ENCODE measurements at regions not wholly inside any gene's neighbourhood (a gene's known extent, or its start where the extent isn't known, plus 50 kb on each side); places are given as distances from the start of the nearest gene placed in this dataset.

- POLR2A ChIA-PET: no interaction called here
Measured at GRCh38 chr21:35873441-35873840, 186.9 kb downstream of the SETD4 start.

GRCh38 chr21:35871906-35872305 lies 188.4 kb downstream of the SETD4 start:
- Histone ChIP-seq H3K4me1 (ENCODE audit: insufficient read depth, low read length) (no peaks in the 10 kb centered on the region), H3K27ac (ENCODE audit: low read depth, low read length) (no peak overlapping the region), H3K36me3 (ENCODE audit: insufficient read depth, low read length) (no peaks in the 10 kb centered on the region), H3K9me3 (ENCODE audit: low read length) (no peaks in the 10 kb centered on the region), H3K27me3 (ENCODE audit: insufficient read depth, low read length, poor library complexity, severe bottlenecking) (no peaks in the 10 kb centered on the region), H3K4me3 (ENCODE audit: low read length) (no peak overlapping the region)
- Mint-ChIP-seq H3K4me3 (no peak overlapping the region), H3K4me1 (no peaks in the 10 kb centered on the region), H3K27ac (no peak overlapping the region), H3K9me3 (peaks cover 4 to 11% (median 5%) of the 10 kb centered on the region in 5 donors), H3K36me3 (no peaks in the 10 kb centered on the region), H3K27me3 (peaks cover 10 to 31% of the 10 kb centered on the region in 2 donors)
- DNase-seq: no peak
- POLR2A ChIA-PET: no interaction called here
- CTCF ChIA-PET: no interaction called here

More at GRCh38 chr21:35873441-35873840, 186.9 kb downstream of the SETD4 start:
- Histone ChIP-seq H3K27ac (ENCODE audit: low read depth, low read length) (no peak overlapping the region), H3K4me3 (ENCODE audit: low read length) (no peak overlapping the region), H3K4me1 (ENCODE audit: insufficient read depth, low read length) (no peaks in the 10 kb centered on the region), H3K9me3 (ENCODE audit: low read length) (no peaks in the 10 kb centered on the region), H3K27me3 (ENCODE audit: insufficient read depth, low read length, poor library complexity, severe bottlenecking) (no peaks in the 10 kb centered on the region), H3K36me3 (ENCODE audit: insufficient read depth, low read length) (no peaks in the 10 kb centered on the region)
- no peak for DNase-seq
- peaks cover 9 to 35% of the 10 kb centered on the region in 2 donors for H3K27me3 Mint-ChIP-seq
- no peaks in the 10 kb centered on the region for H3K4me1 Mint-ChIP-seq
- CTCF ChIA-PET: no interaction called here
- H3K36me3 Mint-ChIP-seq: no peaks in the 10 kb centered on the region
- no peak overlapping the region for H3K4me3 Mint-ChIP-seq
- H3K9me3 Mint-ChIP-seq: peaks cover 2 to 7% (median 3%) of the 10 kb centered on the region in 5 donors
- no peak overlapping the region for H3K27ac Mint-ChIP-seq

- no peak overlapping the region for H3K4me3 Mint-ChIP-seq
- no peaks in the 10 kb centered on the region for H3K36me3 ChIP-seq (ENCODE audit: insufficient read depth, low read length)
- H3K9me3 Mint-ChIP-seq: peaks cover 4 to 11% (median 5%) of the 10 kb centered on the region in 5 donors
- H3K4me1 Mint-ChIP-seq: no peaks in the 10 kb centered on the region
- ChIA-PET CTCF (no interaction called here), POLR2A (no interaction called here)
- DNase-seq: no peak
- peaks cover 12 to 26% of the 10 kb centered on the region in 2 donors for H3K27me3 Mint-ChIP-seq
- H3K27ac ChIP-seq (ENCODE audit: low read depth, low read length): no peak overlapping the region
- no peak overlapping the region for H3K27ac Mint-ChIP-seq
- no peaks in the 10 kb centered on the region for H3K9me3 ChIP-seq (ENCODE audit: low read length)
- H3K4me3 ChIP-seq (ENCODE audit: low read length): no peak overlapping the region
- no peaks in the 10 kb centered on the region for H3K36me3 Mint-ChIP-seq
- no peaks in the 10 kb centered on the region for H3K4me1 ChIP-seq (ENCODE audit: insufficient read depth, low read length)
- no peaks in the 10 kb centered on the region for H3K27me3 ChIP-seq (ENCODE audit: insufficient read depth, low read length, poor library complexity, severe bottlenecking)
Measured at GRCh38 chr21:35868869-35869223, 191.5 kb downstream of the SETD4 start.

- no peaks in the 10 kb centered on the region for H3K36me3 Mint-ChIP-seq
- H3K27me3 Mint-ChIP-seq: peaks cover 12 to 26% of the 10 kb centered on the region in 2 donors
- H3K4me3 Mint-ChIP-seq: no peak overlapping the region
- CTCF ChIA-PET: no interaction called here
- no peak for DNase-seq
- H3K36me3 ChIP-seq (ENCODE audit: insufficient read depth, low read length): no peaks in the 10 kb centered on the region
- no peak overlapping the region for H3K4me3 ChIP-seq (ENCODE audit: low read length)
- peaks cover 4 to 11% (median 5%) of the 10 kb centered on the region in 5 donors for H3K9me3 Mint-ChIP-seq
- H3K27ac ChIP-seq (ENCODE audit: low read depth, low read length): no peak overlapping the region
- no peaks in the 10 kb centered on the region for H3K4me1 Mint-ChIP-seq
- H3K27me3 ChIP-seq (ENCODE audit: insufficient read depth, low read length, poor library complexity, severe bottlenecking): no peaks in the 10 kb centered on the region
- H3K9me3 ChIP-seq (ENCODE audit: low read length): no peaks in the 10 kb centered on the region
- H3K27ac Mint-ChIP-seq: no peak overlapping the region
- no peaks in the 10 kb centered on the region for H3K4me1 ChIP-seq (ENCODE audit: insufficient read depth, low read length)
- POLR2A ChIA-PET: no interaction called here
Measured at GRCh38 chr21:35868005-35868868, 192.1 kb downstream of the SETD4 start.

- DNase-seq: no peak
- H3K36me3 Mint-ChIP-seq: no peaks in the 10 kb centered on the region
- peaks cover 4 to 6% (median 4%) of the 10 kb centered on the region in 5 donors for H3K9me3 Mint-ChIP-seq
- H3K4me1 Mint-ChIP-seq: no peaks in the 10 kb centered on the region
- Histone ChIP-seq H3K27ac (ENCODE audit: low read depth, low read length) (no peak overlapping the region), H3K27me3 (ENCODE audit: insufficient read depth, low read length, poor library complexity, severe bottlenecking) (no peaks in the 10 kb centered on the region), H3K9me3 (ENCODE audit: low read length) (no peaks in the 10 kb centered on the region), H3K36me3 (ENCODE audit: insufficient read depth, low read length) (no peaks in the 10 kb centered on the region), H3K4me1 (ENCODE audit: insufficient read depth, low read length) (no peaks in the 10 kb centered on the region), H3K4me3 (ENCODE audit: low read length) (no peak overlapping the region)
- CTCF ChIA-PET: no interaction called here
- H3K27me3 Mint-ChIP-seq: peaks cover 15 to 24% of the 10 kb centered on the region in 2 donors
- POLR2A ChIA-PET: no interaction called here
- H3K4me3 Mint-ChIP-seq: no peak overlapping the region
- no peak overlapping the region for H3K27ac Mint-ChIP-seq
Measured at GRCh38 chr21:35864039-35864438, 196.3 kb downstream of the SETD4 start.

- no peaks in the 10 kb centered on the region for H3K27me3 ChIP-seq (ENCODE audit: insufficient read depth, low read length, poor library complexity, severe bottlenecking)
- no peak for DNase-seq
- H3K4me1 ChIP-seq (ENCODE audit: insufficient read depth, low read length): no peaks in the 10 kb centered on the region
- no peaks in the 10 kb centered on the region for H3K9me3 ChIP-seq (ENCODE audit: low read length)
- peaks cover 13 to 33% of the 10 kb centered on the region in 2 donors for H3K27me3 Mint-ChIP-seq
- ChIA-PET CTCF (no interaction called here), POLR2A (no interaction called here)
- H3K36me3 ChIP-seq (ENCODE audit: insufficient read depth, low read length): no peaks in the 10 kb centered on the region
- no peak overlapping the region for H3K4me3 ChIP-seq (ENCODE audit: low read length)
- no peaks in the 10 kb centered on the region for H3K36me3 Mint-ChIP-seq
- no peak overlapping the region for H3K27ac Mint-ChIP-seq
- H3K4me3 Mint-ChIP-seq: no peak overlapping the region
- H3K27ac ChIP-seq (ENCODE audit: low read depth, low read length): no peak overlapping the region
- peaks cover 0 to 3% (median 0%) of the 10 kb centered on the region in 5 donors for H3K9me3 Mint-ChIP-seq
- no peaks in the 10 kb centered on the region for H3K4me1 Mint-ChIP-seq
Measured at GRCh38 chr21:35862969-35863368, 197.4 kb downstream of the SETD4 start.

- no peaks in the 10 kb centered on the region for H3K36me3 Mint-ChIP-seq
- no peaks in the 10 kb centered on the region for H3K4me1 Mint-ChIP-seq
- DNase-seq: no peak
- H3K36me3 ChIP-seq (ENCODE audit: insufficient read depth, low read length): no peaks in the 10 kb centered on the region
- H3K27me3 ChIP-seq (ENCODE audit: insufficient read depth, low read length, poor library complexity, severe bottlenecking): no peaks in the 10 kb centered on the region
- ChIA-PET POLR2A (no interaction called here), CTCF (no interaction called here)
- no peak overlapping the region for H3K4me3 ChIP-seq (ENCODE audit: low read length)
- no peak overlapping the region for H3K4me3 Mint-ChIP-seq
- H3K27ac Mint-ChIP-seq: no peak overlapping the region
- no peaks in the 10 kb centered on the region for H3K4me1 ChIP-seq (ENCODE audit: insufficient read depth, low read length)
- no peaks in the 10 kb centered on the region for H3K9me3 Mint-ChIP-seq
- peaks cover 13 to 35% of the 10 kb centered on the region in 2 donors for H3K27me3 Mint-ChIP-seq
- H3K9me3 ChIP-seq (ENCODE audit: low read length): no peaks in the 10 kb centered on the region
- H3K27ac ChIP-seq (ENCODE audit: low read depth, low read length): no peak overlapping the region
Measured at GRCh38 chr21:35861661-35862060, 198.7 kb downstream of the SETD4 start.

GRCh38 chr21:35860189-35860869 lies 200.0 kb downstream of the SETD4 start:
- DNase-seq: no peak
- Mint-ChIP-seq H3K9me3 (no peaks in the 10 kb centered on the region), H3K27ac (no peak overlapping the region), H3K27me3 (peaks cover 9 to 42% of the 10 kb centered on the region in 2 donors), H3K4me3 (no peak overlapping the region), H3K4me1 (no peaks in the 10 kb centered on the region), H3K36me3 (no peaks in the 10 kb centered on the region)
- no peaks in the 10 kb centered on the region for H3K9me3 ChIP-seq (ENCODE audit: low read length)
- ChIA-PET POLR2A (no interaction called here), CTCF (no interaction called here)
- H3K4me3 ChIP-seq (ENCODE audit: low read length): no peak overlapping the region
- no peaks in the 10 kb centered on the region for H3K4me1 ChIP-seq (ENCODE audit: insufficient read depth, low read length)
- H3K27me3 ChIP-seq (ENCODE audit: insufficient read depth, low read length, poor library complexity, severe bottlenecking): no peaks in the 10 kb centered on the region
- no peak overlapping the region for H3K27ac ChIP-seq (ENCODE audit: low read depth, low read length)
- no peaks in the 10 kb centered on the region for H3K36me3 ChIP-seq (ENCODE audit: insufficient read depth, low read length)

All from CD8-positive, alpha-beta memory T cell (primary cell).